GM19025 (cell line): ENCODE measurements at regions not wholly inside any gene's neighbourhood (a gene's known extent, or its start where the extent isn't known, plus 50 kb on each side); places are given as distances from the start of the nearest gene placed in this dataset.
"Not testable (repeated sequence)": the region's sequence is repeated elsewhere in the genome, so short reads cannot be mapped to it uniquely, and the experiment has no call there.

Experiments used
- ATAC-seq: cut with Tn5 transposase; IDR thresholded peaks from one replicate; pipeline ENCODE4 v1.9.1; 2021; ENCODE audit warnings: mild to moderate bottlenecking, low read depth, moderate library complexity; ENCODE audit not compliant: unreplicated experiment

- peak; percentile 100 for ATAC-seq
These were observed 325.0 kb upstream of the CFAP20DC start for GRCh38 chr3:59374818-59375211.

GRCh38 chr3:59374091-59374817 is 324.4 kb upstream of the CFAP20DC start:
- ATAC-seq: peak; percentile 19

- ATAC-seq: no peak
These were observed 322.5 kb upstream of the CFAP20DC start for GRCh38 chr3:59372346-59372745.

- no peak for ATAC-seq
These were observed 319.3 kb upstream of the CFAP20DC start for GRCh38 chr3:59368900-59369675.

- no peak for ATAC-seq
These were observed 317.3 kb upstream of the CFAP20DC start for GRCh38 chr3:59367150-59367549.

GRCh38 chr3:59366218-59366617 is 316.4 kb upstream of the CFAP20DC start:
- ATAC-seq: no peak

GRCh38 chr3:59364496-59364895 is 314.7 kb upstream of the CFAP20DC start:
- no peak for ATAC-seq

- ATAC-seq: not testable (repeated sequence)
These were observed 310.5 kb upstream of the CFAP20DC start for GRCh38 chr3:59360312-59360711.

GRCh38 chr3:59341459-59341858 is 291.6 kb upstream of the CFAP20DC start:
- ATAC-seq: no peak

GRCh38 chr3:59339818-59340217 is 290.0 kb upstream of the CFAP20DC start:
- no peak for ATAC-seq

- ATAC-seq: no peak
These were observed 289.1 kb upstream of the CFAP20DC start for GRCh38 chr3:59338934-59339333.

- ATAC-seq: no peak
These were observed 285.5 kb upstream of the CFAP20DC start for GRCh38 chr3:59335338-59335737.

- ATAC-seq: no peak
These were observed 284.8 kb upstream of the CFAP20DC start for GRCh38 chr3:59334585-59334984.

GRCh38 chr3:59327376-59327808 is 277.6 kb upstream of the CFAP20DC start:
- no peak for ATAC-seq

- ATAC-seq: no peak
These were observed 276.6 kb upstream of the CFAP20DC start for GRCh38 chr3:59326246-59327024.

- ATAC-seq: no peak
These were observed 272.2 kb upstream of the CFAP20DC start for GRCh38 chr3:59321881-59322540.

GRCh38 chr3:59320080-59320479 is 270.3 kb upstream of the CFAP20DC start:
- ATAC-seq: no peak

GRCh38 chr3:59319442-59319841 is 269.6 kb upstream of the CFAP20DC start:
- no peak for ATAC-seq

GRCh38 chr3:59318881-59319280 is 269.1 kb upstream of the CFAP20DC start:
- ATAC-seq: no peak

- no peak for ATAC-seq
These were observed 267.6 kb upstream of the CFAP20DC start for GRCh38 chr3:59317386-59317785.
